Ovary (tissue), 3 donors: ENCODE measurements at regions not wholly inside any gene's neighbourhood (a gene's known extent, or its start where the extent isn't known, plus 50 kb on each side); places are given as distances from the start of the nearest gene placed in this dataset.

ENCODE experiments used
- CTCF ChIP-seq, 3 donors: fragments of 450-650 bp in 2 of 3; fragments of 200-600 bp in 1 of 3; IDR thresholded peaks; one replicate each; pipeline versions ENCODE4 v1.5.1 to v1.8.0; 2016 to 2022; ENCODE audit warnings: antibody characterized with exemption in 3 of 3, mild to moderate bottlenecking in 1 of 3
- EP300 ChIP-seq: sonication (generic); formaldehyde crosslinking; IDR thresholded peaks from one replicate; pipeline ENCODE4 v1.6.1; 2017; ENCODE audit warnings: antibody characterized with exemption
- POLR2A ChIP-seq: fragments of 450-650 bp; IDR thresholded peaks from one replicate; pipeline ENCODE4 v1.6.1; 2017; ENCODE audit warnings: antibody characterized with exemption, mild to moderate bottlenecking, moderate library complexity
- donor health status: DM: no; HTN: no; CAD: no.

- no peak for TF ChIP-seq CTCF (IDR thresholded peaks at IDR 0.05)
- no peak for TF ChIP-seq POLR2A
- TF ChIP-seq EP300 = no peak
Observed at GRCh38 chr20:7660165-7660564, 280.1 kb downstream of the HAO1 start.
